ENCODE measurements at regions not wholly inside any gene's neighbourhood (a gene's known extent, or its start where the extent isn't known, plus 50 kb on each side); places are given as distances from the start of the nearest gene placed in this dataset.

- no peaks in the 10 kb centered on the region for H3K9me3 ChIP-seq
- no peak overlapping the region for H3K4me2 ChIP-seq
- no peaks in the 10 kb centered on the region for H3K4me1 ChIP-seq
- ChIA-PET POLR2A (no interaction called here), CTCF (interaction anchor here (1.0 to 1.3 kb wide), 3 partner anchors 12 to 154 kb away, joined by 3 to 4 read pairs (median 3); no protein-coding TSS in a partner anchor)
- WGBS (ENCODE audit: missing lambda C conversion rate) = 38% methylated on average over 3 of the region's 3 CpGs
- no peak overlapping the region for H3K4me3 ChIP-seq
- FAIRE-seq (no peak), DNase-seq (ENCODE audit: low read depth in 1 of 2, low spot score in 1 of 2) (no peak), ATAC-seq (no peak)
- TF ChIP-seq RFX5 (IDR thresholded peaks at IDR 0.05) = no peak
- TF ChIP-seq ELK1 (IDR thresholded peaks at IDR 0.05; ENCODE audit: low read depth, low read length) = no peak
- no peak for TF ChIP-seq SMC3 (IDR thresholded peaks at IDR 0.05)
- TF ChIP-seq KDM1A (IDR thresholded peaks at IDR 0.05; ENCODE audit: low read depth) = no peak
- no peak for TF ChIP-seq ATOH8 (CRISPR knock-in tag; IDR thresholded peaks at IDR 0.05; ENCODE audit: low read depth)
- no peak overlapping the region for H3K27ac ChIP-seq
These were observed 82.7 kb upstream of the KLF13 start for GRCh38 chr15:31243895-31244294.

- CTCF ChIA-PET = interaction anchor here (0.6 to 1.6 kb wide), 6 partner anchors 11 to 576 kb away, joined by 3 to 9 read pairs (median 3); no protein-coding TSS in a partner anchor
- POLR2A ChIA-PET = no interaction called here
- no peak for FAIRE-seq
- Histone ChIP-seq H3K4me1 (no peaks in the 10 kb centered on the region), H3K27ac (no peak overlapping the region), H3K9me3 (no peaks in the 10 kb centered on the region), H3K4me2 (no peak overlapping the region), H3K4me3 (no peak overlapping the region)
- TF ChIP-seq PBX3 (IDR thresholded peaks at IDR 0.05) = no peak
- TF ChIP-seq TFCP2L1 (CRISPR knock-in tag; IDR thresholded peaks at IDR 0.05) = no peak
- TF ChIP-seq HOXB13 (CRISPR knock-in tag; IDR thresholded peaks at IDR 0.05; ENCODE audit: low read depth) = no peak
- no peak for TF ChIP-seq FOSB (CRISPR knock-in tag; IDR thresholded peaks at IDR 0.05)
- no peak for TF ChIP-seq ZC3H11A (IDR thresholded peaks at IDR 0.05)
- no peak for TF ChIP-seq SMC3 (IDR thresholded peaks at IDR 0.05)
- TF ChIP-seq HOXB5 (CRISPR knock-in tag; IDR thresholded peaks at IDR 0.05) = no peak
- TF ChIP-seq POLR2A (IDR thresholded peaks at IDR 0.05; ENCODE audit: low read length) = no peak
- no peak for TF ChIP-seq ATOH8 (CRISPR knock-in tag; IDR thresholded peaks at IDR 0.05; ENCODE audit: low read depth)
- no peak for TF ChIP-seq ZSCAN20 (CRISPR knock-in tag; IDR thresholded peaks at IDR 0.05)
- TF ChIP-seq HMGXB4 (CRISPR knock-in tag; IDR thresholded peaks at IDR 0.05; ENCODE audit: borderline replicate concordance) = no peak
- TF ChIP-seq NPAS2 (CRISPR knock-in tag; IDR thresholded peaks at IDR 0.05; ENCODE audit: borderline replicate concordance) = no peak
- WGBS (ENCODE audit: missing lambda C conversion rate) = 53% methylated on average over 4 of the region's 4 CpGs
- DNase-seq (ENCODE audit: low read depth in 1 of 2, low spot score in 1 of 2) = no peak
- ATAC-seq = no peak
These were observed 81.4 kb upstream of the KLF13 start for GRCh38 chr15:31245135-31245689.

GRCh38 chr15:31245756-31246155, 80.9 kb upstream of the KLF13 start:
- Histone ChIP-seq H3K4me2 (no peak overlapping the region), H3K4me3 (no peak overlapping the region), H3K27ac (no peak overlapping the region), H3K9me3 (no peaks in the 10 kb centered on the region), H3K4me1 (no peaks in the 10 kb centered on the region)
- POLR2A ChIA-PET = no interaction called here
- CTCF ChIA-PET = interaction anchor here (0.8 to 1.6 kb wide), 2 partner anchors 19 to 31 kb away, joined by 3 to 9 read pairs; no protein-coding TSS in a partner anchor
- DNase-seq (ENCODE audit: low read depth in 1 of 2, low spot score in 1 of 2) (no peak), FAIRE-seq (no peak), ATAC-seq (no peak)
- TF ChIP-seq MAX (IDR thresholded peaks at IDR 0.05) (no peak), HOXA7 (CRISPR knock-in tag; IDR thresholded peaks at IDR 0.05) (no peak)
- 27% methylated on average over 3 of the region's 3 CpGs for WGBS (ENCODE audit: missing lambda C conversion rate)

All from A549 (cell line).